HepG2 (cell line): ENCODE measurements at regions not wholly inside any gene's neighbourhood (a gene's known extent, or its start where the extent isn't known, plus 50 kb on each side); places are given as distances from the start of the nearest gene placed in this dataset.

ENCODE experiments used
- ATAC-seq: fragments of 200-7000 bp; cut with Tn5 transposase; 3 replicates; pipeline ENCODE4 v1.9.1; 2020; ENCODE audit warnings: mild to moderate bottlenecking, moderate library complexity
- BruUV-seq: library from RNA; stranded (reverse); fragments of 400-500 nt; replicated peaks from 2 replicates; lab custom pipeline; 2021; lab: Mats Ljungman, UMichigan
- CTCF ChIA-PET: fragments of 300-600 bp; formaldehyde crosslinking; extraction: SDS; loops from one replicate; lab custom pipeline; 2021; ENCODE audit warnings: low total read pairs, inconsistent platforms, low intra/inter-chr PET ratio; lab: Yijun Ruan, JAX
- POLR2A ChIA-PET: fragments of 350-600 bp; sonication (Branson Sonifier 250); formaldehyde crosslinking; loops from one replicate; lab custom pipeline; 2020; ENCODE audit warnings: antibody characterized with exemption, inconsistent platforms; lab: Yijun Ruan, JAX
- DNase-seq: peaks from one replicate; pipeline ENCODE4 v3.0.0-alpha.2; 2015; ENCODE audit warnings: low spot score
- FAIRE-seq: peaks from 3 replicates; lab custom pipeline; 2011; peaks lifted over from hg19 to GRCh38; lab: Jason Lieb, UNC
- H2AFZ ChIP-seq: one replicate; pipeline ENCODE4 v1.6.1; 2011; ENCODE audit warnings: low read length, inconsistent platforms
- H3K27ac ChIP-seq: fragments of 300-600 bp; 3 replicates; pipeline ENCODE4 v1.8.0; 2011; ENCODE audit warnings: mixed run types, mild to moderate bottlenecking, mixed read lengths, low read length, inconsistent platforms; ENCODE audit not compliant: insufficient read depth; ENCODE audit errors: extremely low read length
- H3K27me3 ChIP-seq, 2 experiments: fragments of 200-600 bp in 1 of 2; 2 replicates in 1 of 2; 3 replicates in 1 of 2; pipeline versions ENCODE4 v1.6.0 to v1.8.0; 2011; ENCODE audit warnings: low read length in 2 of 2, mild to moderate bottlenecking in 2 of 2, moderate library complexity in 2 of 2, inconsistent platforms in 1 of 2; ENCODE audit not compliant: insufficient read depth in 2 of 2, control insufficient read depth in 1 of 2
- H3K36me3 ChIP-seq, 2 experiments: fragments of 200-600 bp in 1 of 2; replicated peaks in 1 of 2; 2 replicates in 1 of 2; 3 replicates in 1 of 2; pipeline versions ENCODE4 v1.5.1 to v1.8.0; 2011; ENCODE audit warnings: low read length in 2 of 2, inconsistent platforms in 1 of 2; ENCODE audit not compliant: insufficient read depth in 2 of 2, control insufficient read depth in 1 of 2
- H3K4me1 ChIP-seq: 2 replicates; pipeline ENCODE4 v1.5.1; 2012; ENCODE audit warnings: low read length, inconsistent platforms; ENCODE audit not compliant: insufficient read depth
- H3K4me2 ChIP-seq: 2 replicates; pipeline ENCODE4 v1.6.0; 2011; ENCODE audit warnings: low read depth, low read length, inconsistent platforms
- H3K4me3 ChIP-seq, 3 experiments: fragments of 200-600 bp in 1 of 3; sonication (generic), shearing (Covaris generic) in 1 of 3; replicated peaks in 1 of 3; 2 replicates each; pipeline ENCODE4 v1.5.1; 2011 to 2016; ENCODE audit warnings: low read length in 3 of 3, inconsistent platforms in 2 of 3, low read depth in 2 of 3, mild to moderate bottlenecking in 2 of 3, control low read depth in 1 of 3, mixed read lengths in 1 of 3; ENCODE audit not compliant: insufficient read depth in 1 of 3
- H3K79me2 ChIP-seq: one replicate; pipeline ENCODE4 v1.6.1; 2011; ENCODE audit warnings: low read length, inconsistent platforms; ENCODE audit not compliant: insufficient read depth
- H3K9ac ChIP-seq: 2 replicates; pipeline ENCODE4 v1.6.0; 2011; ENCODE audit warnings: mild to moderate bottlenecking, low read depth, low read length, inconsistent platforms; ENCODE audit not compliant: insufficient read depth
- H3K9me3 ChIP-seq: 2 replicates; pipeline ENCODE4 v1.5.1; 2012; ENCODE audit warnings: mild to moderate bottlenecking, low read length
- H4K20me1 ChIP-seq: 2 replicates; pipeline ENCODE4 v1.6.0; 2011; ENCODE audit warnings: inconsistent platforms, mild to moderate bottlenecking, low read length, moderate library complexity; ENCODE audit not compliant: insufficient read depth
- BHLHE40 ChIP-seq: IDR thresholded peaks from 2 replicates; pipeline ENCODE4 v1.6.1; 2011; ENCODE audit warnings: low read length, improper control_type of control experiment
- EED ChIP-seq: sonication (generic); formaldehyde crosslinking; IDR thresholded peaks from 2 replicates; pipeline ENCODE4 v1.5.0; 2020; ENCODE audit warnings: mild to moderate bottlenecking, missing genetic modification reagents
- KAT8 ChIP-seq: IDR thresholded peaks from 2 replicates; pipeline ENCODE4 v1.6.1; 2016; ENCODE audit warnings: missing genetic modification reagents, missing compliant biosample characterization
- NAIF1 ChIP-seq: sonication (generic); formaldehyde crosslinking; IDR thresholded peaks from 2 replicates; pipeline ENCODE4 v1.5.0; 2020; ENCODE audit warnings: mild to moderate bottlenecking, missing genetic modification reagents, borderline replicate concordance
- PATZ1 ChIP-seq: sonication (generic); formaldehyde crosslinking; IDR thresholded peaks from 2 replicates; pipeline ENCODE4 v1.4.0; 2020; ENCODE audit warnings: missing genetic modification reagents
- ZNF124 ChIP-seq: sonication (generic); formaldehyde crosslinking; IDR thresholded peaks from 2 replicates; pipeline ENCODE4 v1.4.0; 2020; ENCODE audit warnings: missing genetic modification reagents
- ZNF274 ChIP-seq: sonication (generic); formaldehyde crosslinking; IDR thresholded peaks from 2 replicates; pipeline ENCODE4 v1.5.1; 2020; ENCODE audit warnings: mild to moderate bottlenecking, missing genetic modification reagents
- ZNF547 ChIP-seq: sonication (generic); formaldehyde crosslinking; IDR thresholded peaks from 2 replicates; pipeline ENCODE4 v1.5.1; 2020; ENCODE audit warnings: mild to moderate bottlenecking, missing genetic modification reagents
- ZNF772 ChIP-seq: sonication (generic); formaldehyde crosslinking; IDR thresholded peaks from 2 replicates; pipeline ENCODE4 v1.5.0; 2020; ENCODE audit warnings: mild to moderate bottlenecking, missing genetic modification reagents
- ZNF781 ChIP-seq: sonication (generic); formaldehyde crosslinking; IDR thresholded peaks from 2 replicates; pipeline ENCODE4 v1.5.1; 2020; ENCODE audit warnings: borderline replicate concordance, mild to moderate bottlenecking, missing genetic modification reagents; ENCODE audit errors: not compliant biosample characterization
- WGBS: methylation state at CpG from one replicate; pipeline ENCODE4 v1.1.6; 2017; ENCODE audit warnings: low lambda C conversion rate; 5-methylcytosine and 5-hydroxymethylcytosine counted together
- in situ Hi-C: cut with HindIII; loops from 2 replicates; pipeline ENCODE4 v1.10.0; 2017; ENCODE audit warnings: low pct_unique_long_range_greater_than_20kb; ENCODE audit not compliant: extremely low pct_ligation_motif_present
- intact Hi-C: fragments of 100-400 bp; cut with micrococcal nuclease; formaldehyde crosslinking; loops from one replicate; pipeline ENCODE4 v1.10.0; 2022; ENCODE audit not compliant: unreplicated experiment
- TF ChIP-seq, protein P1 (sequence below): sonication (generic); formaldehyde crosslinking; IDR thresholded peaks from 2 replicates; pipeline ENCODE4 v1.4.0; 2020; ENCODE audit warnings: mild to moderate bottlenecking, missing genetic modification reagents
- TF ChIP-seq, protein P2 (sequence below): sonication (generic); formaldehyde crosslinking; IDR thresholded peaks from 2 replicates; pipeline ENCODE4 v1.4.0; 2020; ENCODE audit warnings: missing genetic modification reagents
- TF ChIP-seq, protein P3 (sequence below): sonication (generic); formaldehyde crosslinking; IDR thresholded peaks from 2 replicates; pipeline ENCODE4 v1.5.0; 2020; ENCODE audit warnings: missing genetic modification reagents
- TF ChIP-seq, protein P4 (sequence below): sonication (generic); formaldehyde crosslinking; conservative IDR thresholded peaks from 2 replicates; pipeline ENCODE4 v1.5.0; 2020; ENCODE audit warnings: missing genetic modification reagents

GRCh38 chr14:31950764-31951637 is 126.1 kb upstream of the ARHGAP5 start:
- 43% methylated on average over 19 of the region's 19 CpGs for WGBS
- H4K20me1 ChIP-seq, result no peaks in the 10 kb centered on the region
- H3K27ac ChIP-seq, result no peak overlapping the region
- H3K9ac ChIP-seq, result no peak overlapping the region
- no peak overlapping the region for H2AFZ ChIP-seq
- H3K79me2 ChIP-seq, result no peaks in the 10 kb centered on the region
- in situ Hi-C loops (no loop called here), intact Hi-C loops (no loop called here)
- DNase-seq (no peak), FAIRE-seq (no peak), ATAC-seq (peak; percentile 50)
- no peaks in the 10 kb centered on the region; a peak in 1 of 5 replicates for H3K27me3 ChIP-seq
- no peak overlapping the region for H3K4me3 ChIP-seq
- POLR2A ChIA-PET, result no interaction called here
- H3K9me3 ChIP-seq, result no peaks in the 10 kb centered on the region
- H3K36me3 ChIP-seq, result no peaks in the 10 kb centered on the region
- CTCF ChIA-PET, result no interaction called here
- no TSS peak for BruUV-seq
- H3K4me2 ChIP-seq, result no peak overlapping the region
- peaks cover 20% of the 10 kb centered on the region for H3K4me1 ChIP-seq
- TF ChIP-seq ZNF124 (CRISPR knock-in tag) (no peak), KAT8 (no peak), ZNF772 (CRISPR knock-in tag) (no peak), BHLHE40 (no peak), ZNF781 (CRISPR knock-in tag) (no peak), PATZ1 (CRISPR knock-in tag) (peak; percentile 66), ZNF274 (CRISPR knock-in tag) (0 out of 2 replicates have a peak, but pooled peaks have one; percentile 29), EED (CRISPR knock-in tag) (no peak), ZNF547 (CRISPR knock-in tag) (no peak), NAIF1 (no peak)
- TF ChIP-seq, protein P1, sequence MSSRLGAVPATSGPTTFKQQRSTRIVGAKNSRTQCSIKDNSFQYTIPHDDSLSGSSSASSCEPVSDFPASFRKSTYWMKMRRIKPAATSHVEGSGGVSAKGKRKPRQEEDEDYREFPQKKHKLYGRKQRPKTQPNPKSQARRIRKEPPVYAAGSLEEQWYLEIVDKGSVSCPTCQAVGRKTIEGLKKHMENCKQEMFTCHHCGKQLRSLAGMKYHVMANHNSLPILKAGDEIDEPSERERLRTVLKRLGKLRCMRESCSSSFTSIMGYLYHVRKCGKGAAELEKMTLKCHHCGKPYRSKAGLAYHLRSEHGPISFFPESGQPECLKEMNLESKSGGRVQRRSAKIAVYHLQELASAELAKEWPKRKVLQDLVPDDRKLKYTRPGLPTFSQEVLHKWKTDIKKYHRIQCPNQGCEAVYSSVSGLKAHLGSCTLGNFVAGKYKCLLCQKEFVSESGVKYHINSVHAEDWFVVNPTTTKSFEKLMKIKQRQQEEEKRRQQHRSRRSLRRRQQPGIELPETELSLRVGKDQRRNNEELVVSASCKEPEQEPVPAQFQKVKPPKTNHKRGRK (CRISPR knock-in tag), result no peak
- TF ChIP-seq, protein P2, sequence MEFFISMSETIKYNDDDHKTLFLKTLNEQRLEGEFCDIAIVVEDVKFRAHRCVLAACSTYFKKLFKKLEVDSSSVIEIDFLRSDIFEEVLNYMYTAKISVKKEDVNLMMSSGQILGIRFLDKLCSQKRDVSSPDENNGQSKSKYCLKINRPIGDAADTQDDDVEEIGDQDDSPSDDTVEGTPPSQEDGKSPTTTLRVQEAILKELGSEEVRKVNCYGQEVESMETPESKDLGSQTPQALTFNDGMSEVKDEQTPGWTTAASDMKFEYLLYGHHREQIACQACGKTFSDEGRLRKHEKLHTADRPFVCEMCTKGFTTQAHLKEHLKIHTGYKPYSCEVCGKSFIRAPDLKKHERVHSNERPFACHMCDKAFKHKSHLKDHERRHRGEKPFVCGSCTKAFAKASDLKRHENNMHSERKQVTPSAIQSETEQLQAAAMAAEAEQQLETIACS (CRISPR knock-in tag), result no peak
- TF ChIP-seq, protein P3, sequence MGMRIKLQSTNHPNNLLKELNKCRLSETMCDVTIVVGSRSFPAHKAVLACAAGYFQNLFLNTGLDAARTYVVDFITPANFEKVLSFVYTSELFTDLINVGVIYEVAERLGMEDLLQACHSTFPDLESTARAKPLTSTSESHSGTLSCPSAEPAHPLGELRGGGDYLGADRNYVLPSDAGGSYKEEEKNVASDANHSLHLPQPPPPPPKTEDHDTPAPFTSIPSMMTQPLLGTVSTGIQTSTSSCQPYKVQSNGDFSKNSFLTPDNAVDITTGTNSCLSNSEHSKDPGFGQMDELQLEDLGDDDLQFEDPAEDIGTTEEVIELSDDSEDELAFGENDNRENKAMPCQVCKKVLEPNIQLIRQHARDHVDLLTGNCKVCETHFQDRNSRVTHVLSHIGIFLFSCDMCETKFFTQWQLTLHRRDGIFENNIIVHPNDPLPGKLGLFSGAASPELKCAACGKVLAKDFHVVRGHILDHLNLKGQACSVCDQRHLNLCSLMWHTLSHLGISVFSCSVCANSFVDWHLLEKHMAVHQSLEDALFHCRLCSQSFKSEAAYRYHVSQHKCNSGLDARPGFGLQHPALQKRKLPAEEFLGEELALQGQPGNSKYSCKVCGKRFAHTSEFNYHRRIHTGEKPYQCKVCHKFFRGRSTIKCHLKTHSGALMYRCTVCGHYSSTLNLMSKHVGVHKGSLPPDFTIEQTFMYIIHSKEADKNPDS, result no peak
- TF ChIP-seq, protein P4, sequence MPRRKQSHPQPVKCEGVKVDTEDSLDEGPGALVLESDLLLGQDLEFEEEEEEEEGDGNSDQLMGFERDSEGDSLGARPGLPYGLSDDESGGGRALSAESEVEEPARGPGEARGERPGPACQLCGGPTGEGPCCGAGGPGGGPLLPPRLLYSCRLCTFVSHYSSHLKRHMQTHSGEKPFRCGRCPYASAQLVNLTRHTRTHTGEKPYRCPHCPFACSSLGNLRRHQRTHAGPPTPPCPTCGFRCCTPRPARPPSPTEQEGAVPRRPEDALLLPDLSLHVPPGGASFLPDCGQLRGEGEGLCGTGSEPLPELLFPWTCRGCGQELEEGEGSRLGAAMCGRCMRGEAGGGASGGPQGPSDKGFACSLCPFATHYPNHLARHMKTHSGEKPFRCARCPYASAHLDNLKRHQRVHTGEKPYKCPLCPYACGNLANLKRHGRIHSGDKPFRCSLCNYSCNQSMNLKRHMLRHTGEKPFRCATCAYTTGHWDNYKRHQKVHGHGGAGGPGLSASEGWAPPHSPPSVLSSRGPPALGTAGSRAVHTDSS (CRISPR knock-in tag), result no peak
